ENCODE measurements at regions not wholly inside any gene's neighbourhood (a gene's known extent, or its start where the extent isn't known, plus 50 kb on each side); places are given as distances from the start of the nearest gene placed in this dataset.
"Not testable (repeated sequence)": the region's sequence is repeated elsewhere in the genome, so short reads cannot be mapped to it uniquely, and the experiment has no call there.

- DNase-seq (ENCODE audit: low spot score), result not testable (repeated sequence)
These were observed 54.8 kb upstream of the ZNF717 start for GRCh38 chr3:75840160-75840559.

GRCh38 chr3:75850301-75851008 lies 65.1 kb upstream of the ZNF717 start:
- not testable (repeated sequence) for DNase-seq (ENCODE audit: low spot score)

- no peak for DNase-seq (ENCODE audit: low spot score)
These were observed 77.8 kb upstream of the ZNF717 start for GRCh38 chr3:75863130-75863529.

- DNase-seq (ENCODE audit: low spot score), result no peak
These were observed 78.5 kb upstream of the ZNF717 start for GRCh38 chr3:75863878-75864277.

- not testable (repeated sequence) for DNase-seq (ENCODE audit: low spot score)
These were observed 98.4 kb upstream of the ZNF717 start for GRCh38 chr3:75883719-75884118.

GRCh38 chr3:75886971-75887526 lies 101.7 kb upstream of the ZNF717 start:
- no peak for DNase-seq (ENCODE audit: low spot score)

GRCh38 chr3:75894234-75894633 lies 108.9 kb upstream of the ZNF717 start:
- no peak for DNase-seq (ENCODE audit: low spot score)

- no peak for DNase-seq (ENCODE audit: low spot score)
These were observed 110.9 kb upstream of the ZNF717 start for GRCh38 chr3:75896265-75896664.

- DNase-seq (ENCODE audit: low spot score), result not testable (repeated sequence)
These were observed 116.1 kb upstream of the ZNF717 start for GRCh38 chr3:75901446-75901845.

GRCh38 chr3:75906555-75907112 lies 121.3 kb upstream of the ZNF717 start:
- DNase-seq (ENCODE audit: low spot score), result peak; percentile 73

GRCh38 chr3:75913800-75914350 lies 128.5 kb upstream of the ZNF717 start:
- no peak for DNase-seq (ENCODE audit: low spot score)

GRCh38 chr3:75914741-75915140 lies 129.4 kb upstream of the ZNF717 start:
- DNase-seq (ENCODE audit: low spot score), result not testable (repeated sequence)

- no peak for DNase-seq (ENCODE audit: low spot score)
These were observed 153.6 kb upstream of the ZNF717 start for GRCh38 chr3:75938921-75939320.

- DNase-seq (ENCODE audit: low spot score), result no peak
These were observed 166.6 kb upstream of the ZNF717 start for GRCh38 chr3:75951941-75952340.

GRCh38 chr3:75960031-75960430 lies 174.7 kb upstream of the ZNF717 start:
- DNase-seq (ENCODE audit: low spot score), result not testable (repeated sequence)

GRCh38 chr3:75962054-75962453 lies 176.7 kb upstream of the ZNF717 start:
- DNase-seq (ENCODE audit: low spot score), result not testable (repeated sequence)

- no peak for DNase-seq (ENCODE audit: low spot score)
These were observed 181.7 kb upstream of the ZNF717 start for GRCh38 chr3:75967071-75967470.

- DNase-seq (ENCODE audit: low spot score), result no peak
These were observed 193.3 kb upstream of the ZNF717 start for GRCh38 chr3:75978686-75979085.

- no peak for DNase-seq (ENCODE audit: low spot score)
These were observed 196.1 kb upstream of the ZNF717 start for GRCh38 chr3:75981401-75981800.

- no peak for DNase-seq (ENCODE audit: low spot score)
These were observed 196.8 kb upstream of the ZNF717 start for GRCh38 chr3:75982151-75982550.

- no peak for DNase-seq (ENCODE audit: low spot score)
These were observed 197.8 kb upstream of the ZNF717 start for GRCh38 chr3:75983111-75983510.

- no peak for DNase-seq (ENCODE audit: low spot score)
These were observed 198.4 kb upstream of the ZNF717 start for GRCh38 chr3:75983609-75984290.

Measured in umbilical cord (tissue), 1 donor.